GM12892 (cell line): ENCODE measurements at regions not wholly inside any gene's neighbourhood (a gene's known extent, or its start where the extent isn't known, plus 50 kb on each side); places are given as distances from the start of the nearest gene placed in this dataset.

Experiments
- DNase-seq: peaks from one replicate; pipeline ENCODE4 v3.0.0; 2011; ENCODE audit not compliant: insufficient read length
- FAIRE-seq: peaks from 2 replicates; lab custom pipeline; 2011; peaks lifted over from hg19 to GRCh38; lab: Jason Lieb, UNC
- POLR2A ChIP-seq: IDR thresholded peaks from 2 replicates; pipeline ENCODE4 v1.6.1; 2011; ENCODE audit warnings: low read depth, low read length, control low read depth
- POLR2AphosphoS5 ChIP-seq: IDR thresholded peaks from 2 replicates; pipeline ENCODE4 v1.6.1; 2011; ENCODE audit warnings: low read depth, low read length, control low read depth
- TAF1 ChIP-seq: IDR thresholded peaks from 2 replicates; pipeline ENCODE4 v1.6.1; 2011; ENCODE audit warnings: low read depth, mild to moderate bottlenecking, control low read depth, low read length, borderline replicate concordance

GRCh38 chr22:42217752-42218280 is 52.6 kb downstream of the TCF20 start:
- TF ChIP-seq POLR2A (no peak), TAF1 (no peak), POLR2AphosphoS5 (no peak)
- no peak for DNase-seq
- FAIRE-seq: no peak

DNA sequence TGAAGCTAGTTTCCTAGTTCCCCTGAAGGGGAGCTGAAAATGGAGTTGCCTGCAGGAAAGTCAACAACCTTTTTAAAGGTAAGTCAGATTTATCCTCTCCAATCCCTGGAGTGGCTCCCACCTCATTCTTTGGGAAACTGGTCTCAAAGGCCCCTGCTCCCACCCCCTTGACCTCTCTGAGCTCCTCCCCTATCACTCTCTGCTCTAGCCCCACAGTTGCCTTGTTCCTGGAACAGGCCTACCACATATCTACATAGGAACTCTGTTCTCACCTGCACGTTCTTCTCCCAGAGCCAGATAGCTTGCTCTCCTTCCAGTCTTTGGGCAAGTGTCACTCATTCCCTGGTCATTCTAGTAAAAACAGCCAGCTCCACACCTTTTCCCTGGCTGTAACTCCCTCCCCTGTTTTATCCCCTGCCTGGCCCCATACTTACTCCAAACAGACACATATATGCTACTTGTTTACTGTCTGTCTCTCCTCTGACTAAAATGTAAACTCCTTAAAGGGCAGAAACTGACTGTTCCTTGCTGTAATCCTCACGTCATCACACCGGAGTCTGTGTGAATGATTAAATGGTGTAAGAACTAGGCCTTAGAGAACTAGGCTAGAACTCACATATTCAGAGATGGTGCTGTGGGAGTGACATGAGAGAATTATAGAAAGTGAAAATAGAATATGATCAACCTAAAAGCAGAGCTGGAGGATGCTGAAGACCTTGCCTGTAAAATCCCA is 53.3 kb downstream of the TCF20 start:
- peak; percentile 67 for FAIRE-seq
- DNase-seq: no peak
- TF ChIP-seq TAF1: no peak
- no peak for TF ChIP-seq POLR2A
- no peak for TF ChIP-seq POLR2AphosphoS5

DNA sequence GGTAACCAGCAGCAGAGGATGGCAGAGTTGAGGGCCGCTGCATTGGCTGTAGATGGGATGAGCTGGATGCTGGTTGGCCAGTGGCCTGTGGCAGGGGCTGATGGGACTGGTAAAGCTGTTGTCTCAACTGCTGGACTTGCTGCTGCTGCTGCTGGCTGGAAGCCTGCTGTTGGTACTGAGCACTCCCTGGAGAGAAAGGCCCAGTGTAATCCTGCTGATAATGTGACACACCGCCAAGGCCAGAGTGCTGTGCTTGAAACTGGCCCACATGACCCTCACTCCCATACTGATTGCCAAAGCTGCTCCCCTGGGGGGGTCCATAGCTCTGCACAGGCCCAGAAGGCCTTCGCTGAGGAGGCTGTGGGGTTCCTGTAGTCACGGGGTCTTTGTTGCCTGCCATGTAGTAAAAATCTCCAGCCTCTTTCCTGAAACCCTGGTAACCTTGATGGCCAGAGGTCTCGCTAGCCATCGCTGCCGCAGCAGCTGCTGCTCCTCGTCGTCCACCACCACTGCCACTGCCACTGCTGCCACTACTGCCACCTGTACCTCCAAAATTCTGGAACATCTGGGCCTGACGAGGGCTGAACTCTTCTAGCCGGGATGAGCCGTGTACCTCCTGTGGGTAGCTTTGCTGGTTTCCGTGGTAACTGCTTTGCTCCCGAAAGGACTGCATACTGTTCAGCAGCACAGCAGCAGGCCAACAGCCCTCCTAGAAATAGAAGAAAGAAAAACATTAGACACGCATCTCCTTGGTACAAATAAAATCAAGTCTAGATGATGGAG is 55.6 kb downstream of the TCF20 start:
- TF ChIP-seq TAF1 (no peak), POLR2A (no peak), POLR2AphosphoS5 (no peak)
- DNase-seq (no peak), FAIRE-seq (no peak)

DNA sequence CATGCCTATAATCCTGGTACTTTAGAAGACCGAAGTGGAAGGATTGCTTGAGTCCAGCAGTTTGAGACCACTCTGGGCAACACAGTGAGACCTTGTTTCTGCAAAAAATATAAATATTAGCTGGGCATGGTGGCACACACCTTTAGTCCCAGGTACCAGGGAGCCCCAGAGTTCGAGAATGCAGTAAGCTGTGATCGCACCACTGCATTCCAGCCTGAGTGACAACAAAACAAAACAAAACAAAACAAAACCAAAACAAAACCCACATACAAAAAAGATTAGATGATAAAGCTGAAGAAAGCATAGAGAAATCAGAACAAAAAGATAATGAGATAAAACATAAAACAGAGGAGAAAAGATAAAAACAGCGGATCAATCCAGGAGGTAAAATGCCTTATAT is 62.1 kb downstream of the TCF20 start:
- FAIRE-seq (no peak), DNase-seq (no peak)
- TF ChIP-seq POLR2A: no peak
- TF ChIP-seq TAF1: no peak

DNA sequence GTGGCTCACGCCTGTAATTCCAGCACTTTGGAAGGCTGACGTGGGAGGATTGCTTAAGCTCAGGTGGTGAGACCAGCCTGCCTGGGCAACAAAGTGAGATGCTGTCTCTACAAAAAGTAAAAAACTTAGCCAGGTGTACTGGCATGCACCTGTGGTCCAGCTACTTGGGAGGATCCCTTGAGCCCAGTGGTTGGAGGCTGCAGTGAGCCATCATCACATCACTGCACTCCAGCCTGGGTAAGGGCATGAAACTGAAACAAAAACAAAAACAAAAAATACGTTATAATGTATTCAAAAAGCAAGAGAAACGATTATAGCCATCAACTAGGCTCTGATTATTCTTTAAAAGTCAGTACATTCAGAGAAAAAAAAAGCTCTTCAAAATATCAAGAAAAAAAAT is 62.5 kb downstream of the TCF20 start:
- DNase-seq (no peak), FAIRE-seq (peak; percentile 73)
- no peak for TF ChIP-seq POLR2A
- TF ChIP-seq POLR2AphosphoS5: no peak
- no peak for TF ChIP-seq TAF1

GRCh38 chr22:42203609-42204008 is 66.8 kb downstream of the TCF20 start:
- no peak for DNase-seq

DNA sequence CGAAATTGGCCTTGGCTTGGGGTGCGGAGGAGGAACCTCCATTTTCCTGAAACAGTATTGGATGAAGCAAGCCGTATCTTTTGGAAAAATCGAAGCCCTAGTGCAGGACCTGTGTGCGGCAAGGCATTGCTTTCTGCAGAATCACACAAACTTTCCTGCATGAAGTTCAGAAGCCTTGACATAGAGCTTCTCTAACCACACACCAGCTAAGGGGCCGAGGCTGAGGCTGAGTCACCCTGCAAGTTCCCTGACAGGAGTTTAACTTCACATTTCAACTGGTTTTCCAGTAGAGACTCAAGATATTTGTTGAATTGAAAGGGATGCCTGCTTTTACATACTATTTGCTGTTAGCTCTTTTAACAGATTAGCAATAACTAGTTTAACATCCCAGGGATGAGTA is 67.8 kb downstream of the TCF20 start:
- FAIRE-seq: no peak
- TF ChIP-seq POLR2AphosphoS5 (no peak), POLR2A (no peak), TAF1 (no peak)
- DNase-seq: no peak

More at GRCh38 chr22:42203609-42204008, 66.8 kb downstream of the TCF20 start:
- no peak for FAIRE-seq
- no peak for TF ChIP-seq TAF1
- no peak for TF ChIP-seq POLR2A
- TF ChIP-seq POLR2AphosphoS5: no peak

DNA sequence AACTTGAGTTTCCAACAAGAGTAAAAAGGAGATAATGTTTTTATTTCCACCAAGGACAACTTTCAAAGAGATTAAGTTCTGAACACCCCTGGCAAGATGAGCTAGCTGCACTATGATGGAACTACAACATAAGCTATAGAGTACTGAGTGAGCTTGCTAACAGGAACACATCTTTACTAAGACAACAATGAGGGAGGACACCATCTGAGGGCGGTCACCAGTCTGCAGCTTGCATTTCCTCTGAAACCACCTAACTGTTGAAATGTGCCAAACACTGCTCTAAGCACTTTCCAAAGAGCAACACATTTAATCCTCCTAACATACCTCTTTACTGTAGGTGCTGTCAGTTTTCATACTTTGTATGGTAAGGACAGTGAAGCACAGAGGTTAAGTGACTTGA is 68.4 kb downstream of the TCF20 start:
- FAIRE-seq (no peak), DNase-seq (no peak)
- no peak for TF ChIP-seq TAF1
- TF ChIP-seq POLR2A: no peak
- no peak for TF ChIP-seq POLR2AphosphoS5

GRCh38 chr22:42199025-42199424 is 68.4 kb upstream of the CYP2D6 start:
- no peak for TF ChIP-seq TAF1
- DNase-seq (no peak), FAIRE-seq (no peak)

DNA sequence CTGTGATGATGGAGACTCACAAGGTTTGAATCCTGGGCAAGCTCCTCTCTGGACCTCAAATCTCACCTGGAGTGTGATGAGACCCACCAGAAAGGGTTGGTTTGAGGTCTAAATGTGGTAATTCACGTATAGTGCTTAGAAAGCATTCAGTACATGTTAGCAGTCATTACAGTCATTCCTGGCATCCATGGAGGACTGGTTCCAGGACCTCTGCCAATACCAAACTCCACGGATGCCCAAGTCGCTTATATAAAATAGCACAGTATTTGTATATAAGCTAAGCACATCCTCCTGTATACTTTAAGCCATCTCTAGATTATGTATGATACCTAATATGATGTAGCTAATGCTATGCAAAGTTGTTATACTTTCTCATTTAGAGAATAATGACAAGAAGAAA is 67.6 kb upstream of the CYP2D6 start:
- FAIRE-seq (no peak), DNase-seq (no peak)
- no peak for TF ChIP-seq POLR2A
- no peak for TF ChIP-seq POLR2AphosphoS5
- TF ChIP-seq TAF1: no peak

GRCh38 chr22:42196454-42196853 is 65.8 kb upstream of the CYP2D6 start:
- DNase-seq (no peak), FAIRE-seq (no peak)
- TF ChIP-seq TAF1 (no peak), POLR2AphosphoS5 (no peak), POLR2A (no peak)
